ENCODE measurements at regions not wholly inside any gene's neighbourhood (a gene's known extent, or its start where the extent isn't known, plus 50 kb on each side); places are given as distances from the start of the nearest gene placed in this dataset.

- Histone ChIP-seq H3K9ac (no peak overlapping the region), H3K27ac (ENCODE audit: low read depth in 2 of 2, low read length in 1 of 2) (no peak overlapping the region), H3K4me1 (ENCODE audit: control insufficient read depth in 1 of 2, insufficient read depth in 2 of 2, low read depth in 1 of 2, low read length in 1 of 2) (peaks cover 15 to 27% of the 10 kb centered on the region in 2 experiments; a peak in 3 of 4 replicates), H3K9me2 (no peaks in the 10 kb centered on the region), H3K79me2 (ENCODE audit: insufficient read depth) (no peaks in the 10 kb centered on the region), H3K4me2 (no peak overlapping the region), H3F3A (replicated peaks; ENCODE audit: insufficient read depth) (peaks cover 44% of the 10 kb centered on the region), H4K20me1 (ENCODE audit: insufficient read depth) (no peaks in the 10 kb centered on the region), H3K36me3 (replicated peaks in 1 of 2; ENCODE audit: control insufficient read depth in 1 of 2, insufficient read depth in 2 of 2, low read length in 1 of 2) (no peaks in the 10 kb centered on the region), H3K27me3 (ENCODE audit: insufficient read depth) (no peaks in the 10 kb centered on the region), H3K4me3 (ENCODE audit: low read depth in 2 of 2, low read length in 1 of 2) (no peak overlapping the region), H2AFZ (ENCODE audit: low read depth) (no peak overlapping the region), H3K9me3 (no peaks in the 10 kb centered on the region)
- POLR2A ChIA-PET: no interaction called here
- CTCF ChIA-PET: no interaction called here
- 100% methylated on average over 2 of the region's 2 CpGs for WGBS (ENCODE audit: low lambda C conversion rate)
- no peak for DNase-seq
- TF ChIP-seq EP300 (IDR thresholded peaks at IDR 0.05; ENCODE audit: borderline replicate concordance in 1 of 2, low read depth in 1 of 2, low read length in 1 of 2) (no peak), YY1 (IDR thresholded peaks at IDR 0.05; ENCODE audit: low read depth) (no peak), GABPA (IDR thresholded peaks at IDR 0.05; ENCODE audit: low read depth) (no peak), USF2 (IDR thresholded peaks at IDR 0.05; ENCODE audit: borderline replicate concordance, low read depth, low read length) (no peak), PBX3 (IDR thresholded peaks at IDR 0.05) (no peak), IRF3 (IDR thresholded peaks at IDR 0.05; ENCODE audit: low read depth, low read length) (no peak), CTCF (IDR thresholded peaks at IDR 0.05) (no peak), RAD21 (IDR thresholded peaks at IDR 0.05; ENCODE audit: low read length) (no peak), TAF1 (IDR thresholded peaks at IDR 0.05; ENCODE audit: borderline replicate concordance, low read depth, low read length) (no peak), USF1 (IDR thresholded peaks at IDR 0.05; ENCODE audit: borderline replicate concordance, low read depth) (no peak), GATA2 (CRISPR knock-in tag; IDR thresholded peaks at IDR 0.05) (no peak), ZBTB33 (IDR thresholded peaks at IDR 0.05; ENCODE audit: borderline replicate concordance, low read depth) (no peak), JUND (IDR thresholded peaks at IDR 0.05) (no peak), MEF2A (IDR thresholded peaks at IDR 0.05; ENCODE audit: borderline replicate concordance, low read depth) (no peak), NFIC (IDR thresholded peaks at IDR 0.05; ENCODE audit: borderline replicate concordance) (no peak), NRF1 (IDR thresholded peaks at IDR 0.05; ENCODE audit: low read depth, low read length) (no peak), SIN3A (IDR thresholded peaks at IDR 0.05; ENCODE audit: borderline replicate concordance, low read depth, low read length) (no peak), TEAD4 (IDR thresholded peaks at IDR 0.05; ENCODE audit: borderline replicate concordance, insufficient read depth) (no peak)
These were observed 294.9 kb upstream of the MARCKS start for GRCh38 chr6:113562248-113562647.

Data from SK-N-SH (cell line).